ENCODE measurements at regions not wholly inside any gene's neighbourhood (a gene's known extent, or its start where the extent isn't known, plus 50 kb on each side); places are given as distances from the start of the nearest gene placed in this dataset.
A peak's percentile ranks its signal among the peaks of the same experiment; 100 is the strongest.

- Histone ChIP-seq H3K9me3 (ENCODE audit: insufficient read depth, low read depth, low read length) (no peaks in the 10 kb centered on the region), H3K9me2 (replicated peaks; ENCODE audit: low read depth, low read length) (no peaks in the 10 kb centered on the region), H3K9ac (ENCODE audit: low read depth, low read length, poor library complexity, severe bottlenecking) (no peak overlapping the region), H3F3A (ENCODE audit: low read depth) (no peaks in the 10 kb centered on the region), H3K4me2 (ENCODE audit: low read depth, low read length, poor library complexity, severe bottlenecking) (no peak overlapping the region), H2AFZ (ENCODE audit: low read length) (no peak overlapping the region), H4K20me1 (ENCODE audit: insufficient read depth, low read length, poor library complexity, severe bottlenecking) (no peaks in the 10 kb centered on the region), H3K36me3 (ENCODE audit: insufficient read depth, low read length) (no peaks in the 10 kb centered on the region), H3K79me2 (ENCODE audit: insufficient read depth, low read length) (no peaks in the 10 kb centered on the region), H3K27me3 (ENCODE audit: insufficient read depth, low read length, poor library complexity, severe bottlenecking) (no peaks in the 10 kb centered on the region), H3K4me3 (ENCODE audit: low read length, poor library complexity, severe bottlenecking) (no peak overlapping the region), H3K4me1 (ENCODE audit: insufficient read depth, low read length, poor library complexity, severe bottlenecking) (no peaks in the 10 kb centered on the region)
- TF ChIP-seq CTCF (conservative IDR thresholded peaks at IDR 0.05; ENCODE audit: low read length) (no peak), EZH2phosphoT487 (IDR thresholded peaks at IDR 0.05; ENCODE audit: borderline replicate concordance) (no peak)
Observed at GRCh38 chr16:79923431-79923830, 322.9 kb upstream of the MAF start.

- Histone ChIP-seq H3K9me3 (ENCODE audit: insufficient read depth, low read depth, low read length) (no peaks in the 10 kb centered on the region), H3K9me2 (replicated peaks; ENCODE audit: low read depth, low read length) (no peaks in the 10 kb centered on the region), H3K9ac (ENCODE audit: low read depth, low read length, poor library complexity, severe bottlenecking) (no peak overlapping the region), H3K36me3 (ENCODE audit: insufficient read depth, low read length) (no peaks in the 10 kb centered on the region), H3F3A (ENCODE audit: low read depth) (no peaks in the 10 kb centered on the region), H3K27me3 (ENCODE audit: insufficient read depth, low read length, poor library complexity, severe bottlenecking) (no peaks in the 10 kb centered on the region), H3K4me2 (ENCODE audit: low read depth, low read length, poor library complexity, severe bottlenecking) (no peak overlapping the region), H2AFZ (ENCODE audit: low read length) (no peak overlapping the region), H3K79me2 (ENCODE audit: insufficient read depth, low read length) (no peaks in the 10 kb centered on the region), H4K20me1 (ENCODE audit: insufficient read depth, low read length, poor library complexity, severe bottlenecking) (no peaks in the 10 kb centered on the region), H3K4me3 (ENCODE audit: low read length, poor library complexity, severe bottlenecking) (no peak overlapping the region), H3K4me1 (ENCODE audit: insufficient read depth, low read length, poor library complexity, severe bottlenecking) (no peaks in the 10 kb centered on the region)
- TF ChIP-seq EZH2phosphoT487 (IDR thresholded peaks at IDR 0.05; ENCODE audit: borderline replicate concordance) (no peak), CTCF (conservative IDR thresholded peaks at IDR 0.05; ENCODE audit: low read length) (no peak)
Observed at GRCh38 chr16:79920685-79921084, 320.1 kb upstream of the MAF start.

DNA sequence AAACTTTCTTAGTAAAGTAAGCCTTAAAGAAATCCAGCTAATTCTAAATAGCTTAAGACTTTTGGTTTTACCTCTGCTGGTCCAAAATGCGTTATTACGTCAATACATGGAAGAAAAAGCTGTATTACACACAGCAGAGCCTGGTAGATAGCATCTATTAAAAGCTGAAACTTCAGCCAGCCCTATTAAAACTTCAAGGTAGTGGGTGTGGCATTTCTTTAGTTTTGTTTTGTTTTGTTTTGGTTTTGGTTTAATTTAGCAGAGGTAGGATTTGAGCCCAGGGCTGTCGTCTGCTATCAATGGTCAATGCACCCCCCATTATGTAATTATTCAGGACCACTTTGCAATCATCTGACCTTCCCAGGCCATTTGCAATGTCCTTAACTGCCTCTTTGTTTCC, 318.4 kb upstream of the MAF start:
- Histone ChIP-seq H3K4me2 (ENCODE audit: low read depth, low read length, poor library complexity, severe bottlenecking) (no peak overlapping the region), H3K27me3 (ENCODE audit: insufficient read depth, low read length, poor library complexity, severe bottlenecking) (no peaks in the 10 kb centered on the region), H3K9me2 (replicated peaks; ENCODE audit: low read depth, low read length) (no peaks in the 10 kb centered on the region), H3K4me1 (ENCODE audit: insufficient read depth, low read length, poor library complexity, severe bottlenecking) (no peaks in the 10 kb centered on the region), H3K79me2 (ENCODE audit: insufficient read depth, low read length) (no peaks in the 10 kb centered on the region), H3K4me3 (ENCODE audit: low read length, poor library complexity, severe bottlenecking) (no peak overlapping the region), H2AFZ (ENCODE audit: low read length) (peak overlapping the region; percentile 13; the same call in 1 of the 2 replicates), H3K9ac (ENCODE audit: low read depth, low read length, poor library complexity, severe bottlenecking) (no peak overlapping the region), H4K20me1 (ENCODE audit: insufficient read depth, low read length, poor library complexity, severe bottlenecking) (no peaks in the 10 kb centered on the region), H3K9me3 (ENCODE audit: insufficient read depth, low read depth, low read length) (no peaks in the 10 kb centered on the region), H3F3A (ENCODE audit: low read depth) (no peaks in the 10 kb centered on the region), H3K36me3 (ENCODE audit: insufficient read depth, low read length) (no peaks in the 10 kb centered on the region)
- TF ChIP-seq CTCF (conservative IDR thresholded peaks at IDR 0.05; ENCODE audit: low read length) (no peak), EZH2phosphoT487 (IDR thresholded peaks at IDR 0.05; ENCODE audit: borderline replicate concordance) (no peak)
